ENCODE measurements at regions not wholly inside any gene's neighbourhood (a gene's known extent, or its start where the extent isn't known, plus 50 kb on each side); places are given as distances from the start of the nearest gene placed in this dataset.

GRCh38 chr1:71262970-71263369 is 182.1 kb upstream of the ZRANB2 start:
- DNase-seq = no peak

DNA sequence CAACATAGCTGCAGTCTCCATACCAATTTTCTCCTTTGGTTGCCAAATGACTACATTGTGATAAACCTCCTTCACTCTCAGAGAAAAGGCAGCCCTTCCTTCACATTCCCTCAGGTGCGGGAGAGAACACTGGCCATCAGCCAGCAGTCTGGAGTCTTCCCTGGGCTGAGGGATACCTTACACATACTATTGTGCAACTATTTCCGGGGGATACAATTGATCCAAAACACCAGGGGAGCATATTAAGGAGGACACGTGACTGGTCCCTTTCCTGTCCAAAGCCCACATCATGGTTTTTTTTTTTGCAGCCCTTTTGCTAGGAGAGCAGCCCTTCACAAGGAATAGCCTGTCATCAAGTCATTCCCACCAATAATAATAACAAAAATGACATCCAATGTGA is 172.1 kb upstream of the ZRANB2 start:
- DNase-seq = no peak

DNA sequence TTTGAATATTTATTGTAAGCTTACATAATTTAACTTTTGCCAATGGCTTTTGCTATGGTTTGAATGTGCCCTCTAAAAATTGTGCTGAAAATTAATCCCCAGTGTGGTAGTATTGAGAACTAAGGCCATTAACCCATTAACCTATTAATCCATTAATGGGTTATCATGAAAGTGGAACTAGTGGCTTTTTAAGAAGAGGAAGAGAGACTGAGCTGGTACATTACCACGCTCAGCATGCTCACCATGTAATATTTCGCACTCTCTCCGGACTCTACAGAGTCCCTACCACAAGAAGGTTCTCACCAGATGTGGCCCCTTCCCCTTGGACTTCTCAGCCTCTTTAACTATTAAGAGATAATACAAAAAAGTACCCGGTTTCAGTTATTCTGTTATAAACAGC is 164.4 kb upstream of the ZRANB2 start:
- DNase-seq = no peak

DNA sequence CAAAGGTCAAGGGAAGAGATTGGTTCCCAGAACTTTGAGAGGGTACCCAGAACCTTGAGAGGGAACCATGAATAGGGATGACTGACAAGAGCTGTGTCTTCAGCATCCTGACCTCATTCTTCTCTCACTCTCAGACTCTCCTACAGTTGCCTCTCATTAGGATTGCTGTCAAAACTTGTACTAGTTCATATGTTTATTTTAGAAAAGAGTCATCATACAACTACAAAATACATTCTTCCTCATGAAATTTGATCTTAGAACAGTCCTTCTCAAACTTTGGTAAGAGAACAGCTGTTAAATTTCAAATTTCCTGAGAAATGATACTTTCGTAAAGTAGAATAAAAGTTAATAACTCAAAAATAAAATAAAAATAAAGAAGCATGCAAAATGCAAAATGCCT is 161.4 kb upstream of the ZRANB2 start:
- DNase-seq = no peak

DNA sequence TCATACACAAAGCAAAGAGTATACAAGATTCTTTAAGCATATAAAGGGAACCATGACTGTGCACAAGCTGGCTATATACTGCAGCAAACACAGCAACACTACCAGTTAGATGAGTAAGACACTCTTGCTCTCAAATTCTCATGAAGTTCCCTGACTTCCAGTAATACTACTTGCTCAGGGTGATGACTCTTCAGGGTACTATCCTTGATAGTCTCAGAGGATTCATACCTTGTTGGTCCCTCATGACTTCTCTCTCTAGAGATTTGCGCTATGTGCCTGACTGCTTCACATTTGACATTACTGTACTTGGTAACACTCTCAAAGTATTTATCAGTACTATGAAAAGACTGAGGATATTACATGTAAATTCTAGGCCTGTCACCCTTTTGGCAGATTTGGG is 159.8 kb upstream of the ZRANB2 start:
- no peak for DNase-seq

GRCh38 chr1:71236503-71236902 is 155.7 kb upstream of the ZRANB2 start:
- DNase-seq = no peak

GRCh38 chr1:71233645-71234044 is 152.8 kb upstream of the ZRANB2 start:
- DNase-seq = no peak

DNA sequence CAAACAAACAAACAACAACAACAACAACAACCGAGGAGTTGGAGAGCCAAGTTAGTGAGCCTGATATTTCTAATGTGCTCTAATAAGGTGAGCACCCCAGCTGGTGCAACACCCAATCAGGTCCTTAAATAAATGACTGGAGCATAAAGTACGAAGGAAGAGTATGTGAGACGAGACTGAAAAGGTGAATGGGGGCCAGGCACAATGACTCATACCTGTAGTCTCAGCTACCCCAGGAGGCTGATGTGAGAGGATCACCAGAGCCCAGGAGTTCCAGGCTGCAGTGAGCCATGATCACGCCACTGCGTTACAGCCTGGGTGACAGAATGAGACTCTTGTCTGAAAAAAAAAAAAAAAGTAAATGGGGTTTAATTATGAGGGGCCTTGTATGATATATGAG is 152.0 kb upstream of the ZRANB2 start:
- no peak for DNase-seq

DNA sequence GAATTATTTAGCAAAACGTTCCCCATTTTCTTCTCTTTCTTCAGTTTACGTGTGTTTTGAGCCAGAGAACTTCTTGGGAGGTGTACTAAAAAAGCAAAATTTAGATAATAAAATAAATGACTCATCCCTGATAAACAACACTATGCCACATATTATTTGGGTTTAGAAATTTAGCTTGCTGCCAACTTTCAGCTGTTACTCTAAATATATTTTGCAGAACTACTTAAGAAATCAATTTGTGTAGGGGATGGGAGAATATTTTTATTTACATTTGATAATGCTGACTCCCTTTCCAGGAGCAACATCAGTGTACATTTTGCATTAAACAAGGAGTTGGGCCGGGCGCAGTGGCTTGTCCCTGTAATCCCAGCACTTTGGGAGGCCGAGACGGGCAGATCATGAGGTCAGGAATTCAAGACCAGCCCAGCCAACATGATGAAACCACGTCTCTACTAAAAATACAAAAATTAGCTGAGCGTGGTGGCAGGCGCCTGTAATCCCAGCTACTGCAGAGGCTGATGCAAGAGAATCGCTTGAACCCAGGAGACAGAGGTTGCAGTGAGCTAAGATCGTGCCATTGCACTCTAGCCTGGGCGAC is 151.4 kb upstream of the ZRANB2 start:
- no peak for DNase-seq

GRCh38 chr1:71231751-71232150 is 150.9 kb upstream of the ZRANB2 start:
- DNase-seq = no peak

- DNase-seq = no peak
Observed at GRCh38 chr1:71228742-71229365, 148.0 kb upstream of the ZRANB2 start.

DNA sequence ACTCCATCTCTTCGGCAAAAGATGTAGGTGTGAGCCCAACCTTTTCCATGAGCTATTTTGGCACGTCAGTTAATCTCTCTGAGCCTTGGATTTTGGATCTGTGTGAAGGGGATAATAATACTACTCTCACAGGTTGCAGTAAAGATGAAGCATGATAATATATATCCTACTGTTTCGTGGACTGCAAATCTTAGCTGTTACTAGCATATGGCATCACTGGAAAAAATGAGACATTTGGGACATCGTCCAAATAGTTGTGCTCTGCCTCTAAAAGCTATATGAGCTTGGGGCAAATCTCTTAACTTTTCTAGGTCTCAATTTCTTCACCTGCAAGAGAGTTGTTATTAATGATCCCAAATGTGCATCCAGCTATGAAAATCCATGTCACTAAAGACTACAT is 147.4 kb upstream of the ZRANB2 start:
- DNase-seq = no peak

DNA sequence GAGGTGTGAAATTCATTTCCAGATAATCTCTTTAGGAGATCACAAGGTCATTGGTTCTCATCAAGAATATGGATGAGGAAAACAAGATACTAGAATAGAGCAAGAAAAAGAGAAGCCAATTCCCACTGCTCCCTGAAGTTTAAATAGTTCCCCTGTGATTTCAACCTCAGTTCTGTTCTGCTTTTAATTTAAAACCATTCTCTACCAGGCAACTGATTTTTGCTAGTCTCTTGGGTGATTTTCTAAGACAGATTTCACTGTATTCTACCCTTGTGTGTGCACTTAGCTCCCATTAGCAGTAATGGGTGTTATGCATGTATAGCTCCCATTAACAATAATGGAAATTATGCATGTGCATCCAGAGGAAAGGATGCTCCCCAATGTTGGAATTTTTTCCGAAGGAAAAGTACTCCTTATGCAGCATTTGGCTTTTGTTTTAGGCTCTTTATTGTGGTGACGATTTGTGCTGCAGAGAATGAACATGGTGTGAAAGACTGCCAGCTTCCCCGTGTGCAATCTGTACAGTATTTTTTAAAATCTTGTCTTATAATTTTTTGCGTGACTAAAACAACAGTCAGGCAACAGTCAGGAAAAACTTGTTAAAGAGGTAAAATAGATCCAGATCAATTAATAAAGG is 144.0 kb upstream of the ZRANB2 start:
- no peak for DNase-seq

- no peak for DNase-seq
Observed at GRCh38 chr1:71223641-71224340, 143.0 kb upstream of the ZRANB2 start.

- DNase-seq = no peak
Observed at GRCh38 chr1:71222668-71223067, 141.8 kb upstream of the ZRANB2 start.

- DNase-seq = no peak
Observed at GRCh38 chr1:71210718-71211117, 129.9 kb upstream of the ZRANB2 start.

DNA sequence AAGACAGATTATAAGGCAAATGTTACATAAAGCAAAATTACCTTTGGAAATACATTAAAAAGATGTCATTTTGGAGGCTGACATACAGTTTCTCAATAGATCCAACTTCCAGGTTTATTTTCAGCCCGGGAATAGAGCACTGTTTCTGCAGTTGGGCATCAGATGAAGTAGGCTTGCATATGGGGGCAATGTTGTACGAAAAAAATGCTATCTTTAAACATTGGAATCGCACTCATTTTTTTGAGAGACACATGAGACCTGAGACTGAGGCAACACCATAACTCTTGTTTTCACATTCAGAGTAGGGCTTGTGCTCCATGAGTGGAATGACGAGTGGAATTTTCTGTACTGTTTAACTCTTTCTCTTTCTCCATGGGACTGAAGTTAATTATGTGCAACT is 122.4 kb upstream of the ZRANB2 start:
- no peak for DNase-seq

DNA sequence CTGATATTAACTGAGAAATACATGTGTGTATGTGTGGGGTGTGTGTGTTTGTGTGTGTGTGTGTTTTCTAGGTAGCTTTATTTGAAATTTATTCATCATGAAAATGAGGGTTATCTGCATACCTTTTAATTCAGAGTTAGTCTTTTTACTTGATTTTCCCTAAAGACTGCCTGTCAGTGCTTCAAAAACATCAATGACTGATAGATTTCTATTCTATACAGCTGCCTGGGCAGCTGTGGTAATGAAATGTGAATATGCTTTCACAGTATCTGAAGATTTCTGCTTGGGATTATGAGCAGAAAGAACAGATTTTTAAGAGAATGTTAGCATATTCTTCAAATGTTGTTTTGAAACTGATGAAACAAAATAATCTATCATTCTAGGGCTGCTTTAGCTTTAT is 119.7 kb upstream of the ZRANB2 start:
- no peak for DNase-seq

- DNase-seq = peak; percentile 37
Observed at GRCh38 chr1:71196685-71197084, 115.8 kb upstream of the ZRANB2 start.

- no peak for DNase-seq
Observed at GRCh38 chr1:71193153-71193552, 112.3 kb upstream of the ZRANB2 start.

DNA sequence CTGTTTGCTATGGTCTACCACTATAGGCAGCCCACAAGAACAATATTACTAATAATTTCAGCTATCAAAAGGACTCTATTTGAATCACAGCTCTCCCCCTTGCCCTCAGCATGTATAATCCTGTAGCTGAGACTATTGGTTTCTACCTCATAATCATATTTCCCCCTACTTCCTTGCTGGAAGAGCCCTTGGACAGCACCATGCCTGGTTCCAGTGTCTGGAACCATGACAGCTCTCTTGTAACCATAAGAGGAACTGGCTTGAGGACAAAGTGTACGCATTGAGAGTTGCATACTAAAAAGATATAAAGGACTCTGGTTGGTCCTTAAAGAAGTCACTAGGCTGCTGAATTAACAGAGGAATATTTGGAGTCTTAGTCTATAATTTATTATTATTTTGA is 110.7 kb upstream of the ZRANB2 start:
- DNase-seq = no peak

- DNase-seq = no peak
Observed at GRCh38 chr1:71190843-71191242, 110.0 kb upstream of the ZRANB2 start.

DNA sequence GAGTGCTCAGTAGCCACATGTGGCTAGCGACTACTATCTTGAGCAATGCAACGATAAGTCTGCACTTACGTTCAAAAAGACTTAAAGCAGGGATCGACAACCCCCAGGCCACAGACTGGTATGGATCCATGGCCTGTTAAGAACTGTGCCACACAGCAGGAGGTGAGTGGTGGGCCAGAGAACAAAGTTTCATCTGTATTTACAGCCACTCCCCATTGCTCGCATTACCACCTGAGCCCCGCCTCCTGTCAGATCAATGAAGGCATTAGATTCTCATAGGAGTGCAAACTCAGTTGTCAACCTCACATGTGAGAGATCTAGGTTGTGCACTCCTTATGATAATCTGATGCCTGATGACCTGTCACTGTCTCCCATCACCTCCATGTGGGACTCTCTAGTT is 103.6 kb upstream of the ZRANB2 start:
- DNase-seq = no peak

- no peak for DNase-seq
Observed at GRCh38 chr1:71179997-71180396, 99.2 kb upstream of the ZRANB2 start.
